K562 (cell line): ENCODE measurements at regions not wholly inside any gene's neighbourhood (a gene's known extent, or its start where the extent isn't known, plus 50 kb on each side); places are given as distances from the start of the nearest gene placed in this dataset.

Experiments
- ATAC-seq: fragments of 200-7000 bp; cut with Tn5 transposase; 3 replicates; pipeline ENCODE4 v1.9.1; 2020; ENCODE audit warnings: moderate library complexity
- BruUV-seq: library from RNA; stranded (reverse); fragments of 400-500 nt; replicated peaks from 2 replicates; lab custom pipeline; 2021; lab: Mats Ljungman, UMichigan
- CTCF ChIA-PET: fragments of 300-600 bp; formaldehyde crosslinking; extraction: SDS; loops from one replicate; lab custom pipeline; 2021; ENCODE audit warnings: low intra/inter-chr PET ratio; lab: Yijun Ruan, JAX
- POLR2A ChIA-PET: fragments of 300-600, 350-650 bp; sonication (Branson Sonifier 250); formaldehyde crosslinking; extraction: SDS; loops from one replicate; lab custom pipeline; 2021; ENCODE audit warnings: antibody characterized with exemption, inconsistent platforms; lab: Yijun Ruan, JAX
- DNase-seq, 4 experiments: peaks; one replicate each; pipeline versions ENCODE4 v3.0.0 to v3.0.0-alpha.2; 2011 to 2018; ENCODE audit warnings: low spot score in 3 of 4, mixed read lengths in 3 of 4; ENCODE audit errors: extremely low read depth in 1 of 4
- FAIRE-seq: peaks from 2 replicates; lab custom pipeline; 2011; peaks lifted over from hg19 to GRCh38; lab: Jason Lieb, UNC
- H2AFZ ChIP-seq: 2 replicates; pipeline ENCODE4 v1.6.0; 2011; ENCODE audit warnings: low read depth, low read length, control low read depth, inconsistent platforms
- H3K27ac ChIP-seq: fragments of 200-600 bp; 3 replicates; pipeline ENCODE4 v1.8.0; 2011; ENCODE audit warnings: low read depth, mild to moderate bottlenecking, control low read depth, inconsistent platforms, low read length, moderate library complexity, mixed read lengths; ENCODE audit errors: extremely low read depth
- H3K27me3 ChIP-seq, 2 experiments: fragments of 300-600 bp in 1 of 2; 2 replicates in 1 of 2; 3 replicates in 1 of 2; pipeline versions ENCODE4 v1.6.0 to v1.8.0; 2011; ENCODE audit warnings: inconsistent platforms in 2 of 2, low read length in 2 of 2, mild to moderate bottlenecking in 1 of 2, mixed read lengths in 1 of 2, moderate library complexity in 1 of 2; ENCODE audit not compliant: control insufficient read depth in 2 of 2, insufficient read depth in 2 of 2
- H3K36me3 ChIP-seq: fragments of 300-600 bp; 3 replicates; pipeline ENCODE4 v1.8.0; 2011; ENCODE audit warnings: mild to moderate bottlenecking, low read length, inconsistent platforms; ENCODE audit not compliant: control insufficient read depth, insufficient read depth
- H3K4me1 ChIP-seq, 2 experiments: fragments of 200-600 bp in 1 of 2; replicated peaks in 1 of 2; 2 replicates in 1 of 2; 3 replicates in 1 of 2; pipeline versions ENCODE4 v1.5.1 to v1.8.0; 2011; ENCODE audit warnings: inconsistent platforms in 2 of 2, low read length in 2 of 2, mild to moderate bottlenecking in 1 of 2, mixed read lengths in 1 of 2, moderate library complexity in 1 of 2; ENCODE audit not compliant: control insufficient read depth in 2 of 2, insufficient read depth in 2 of 2
- H3K4me2 ChIP-seq: 2 replicates; pipeline ENCODE4 v1.6.1; 2011; ENCODE audit warnings: low read length, control low read depth, inconsistent platforms, mixed read lengths; ENCODE audit not compliant: insufficient read depth
- H3K4me3 ChIP-seq: fragments of 200-600 bp; sonication (generic), shearing (Covaris generic); 2 replicates; pipeline ENCODE4 v1.5.1; 2016; ENCODE audit warnings: control low read depth, inconsistent platforms
- H3K79me2 ChIP-seq: fragments of 200-600 bp; 3 replicates; pipeline ENCODE4 v1.8.0; 2011; ENCODE audit warnings: low read length, inconsistent platforms; ENCODE audit not compliant: control insufficient read depth, insufficient read depth
- H3K9ac ChIP-seq, 2 experiments: 2 replicates each; pipeline versions ENCODE4 v1.6.0 to v1.6.1; 2011; ENCODE audit warnings: low read depth in 2 of 2, low read length in 2 of 2, control low read depth in 1 of 2, inconsistent platforms in 1 of 2, mild to moderate bottlenecking in 1 of 2, mixed read lengths in 1 of 2; ENCODE audit not compliant: insufficient read depth in 1 of 2
- H3K9me1 ChIP-seq: one replicate; pipeline ENCODE4 v1.6.0; 2011; ENCODE audit warnings: inconsistent platforms, mild to moderate bottlenecking, low read length, moderate library complexity; ENCODE audit not compliant: control insufficient read depth, insufficient read depth
- H3K9me3 ChIP-seq: replicated peaks from 2 replicates; pipeline ENCODE4 v1.5.1; 2011; ENCODE audit warnings: low read depth, low read length, inconsistent platforms; ENCODE audit not compliant: control insufficient read depth, insufficient read depth
- H4K20me1 ChIP-seq: replicated peaks from 2 replicates; pipeline ENCODE4 v1.6.1; 2011; ENCODE audit warnings: low read length, inconsistent platforms, mixed read lengths; ENCODE audit not compliant: control insufficient read depth, insufficient read depth
- CCNT2 ChIP-seq: IDR thresholded peaks from 2 replicates; pipeline ENCODE4 v1.6.1; 2011; ENCODE audit warnings: borderline replicate concordance, low read depth, mild to moderate bottlenecking, moderate library complexity, mixed read lengths, low read length; ENCODE audit not compliant: insufficient read length; ENCODE audit errors: extremely low read depth
- PHF20 ChIP-seq: fragments of 450-650 bp; IDR thresholded peaks from 2 replicates; pipeline ENCODE4 v1.6.1; 2018; ENCODE audit not compliant: partially characterized antibody
- PKNOX1 ChIP-seq: fragments of 450-650 bp; IDR thresholded peaks from 2 replicates; pipeline ENCODE4 v1.6.1; 2016
- SMARCB1 ChIP-seq: IDR thresholded peaks from 2 replicates; pipeline ENCODE4 v1.6.1; 2011; ENCODE audit warnings: improper control_type of control experiment, low read depth; ENCODE audit not compliant: insufficient read length
- ZBTB8A ChIP-seq: fragments of 450-650 bp; IDR thresholded peaks from 2 replicates; pipeline ENCODE4 v1.6.1; 2018; ENCODE audit warnings: mild to moderate bottlenecking, moderate library complexity; ENCODE audit not compliant: partially characterized antibody
- ZNF3 ChIP-seq: fragments of 250-450 bp; sonication (Bioruptor Pico); IDR thresholded peaks from 2 replicates; pipeline ENCODE4 v1.5.0; 2021; ENCODE audit warnings: mild to moderate bottlenecking, moderate library complexity
- ZNF609 ChIP-seq: sonication (generic); formaldehyde crosslinking; IDR thresholded peaks from 2 replicates; pipeline ENCODE4 v1.8.1; 2023; ENCODE audit warnings: missing genetic modification reagents, mild to moderate bottlenecking, borderline replicate concordance
- WGBS: fragments of 100-300 bp; shearing (Covaris generic); methylation state at CpG from one replicate; pipeline ENCODE4 v1.1.6; 2016; ENCODE audit warnings: low coverage, mixed read lengths; ENCODE audit not compliant: insufficient coverage; ENCODE audit errors: missing lambda C conversion rate; 5-methylcytosine and 5-hydroxymethylcytosine counted together
- in situ Hi-C: fragments of 300-500 bp; cut with MboI; formaldehyde crosslinking; loops from 4 replicates; pipeline ENCODE4 v1.15.0; 2018; ENCODE audit warnings: inconsistent platforms, mixed read lengths
- intact Hi-C: fragments of 100-400 bp; cut with micrococcal nuclease; formaldehyde crosslinking; loops from 2 replicates; pipeline ENCODE4 v1.14.2; 2022
- TF ChIP-seq, protein P1 (sequence below): fragments of 450-650 bp; formaldehyde crosslinking; conservative IDR thresholded peaks from 2 replicates; pipeline ENCODE4 v1.4.0; 2022; ENCODE audit warnings: mild to moderate bottlenecking, missing genetic modification characterization

DNA sequence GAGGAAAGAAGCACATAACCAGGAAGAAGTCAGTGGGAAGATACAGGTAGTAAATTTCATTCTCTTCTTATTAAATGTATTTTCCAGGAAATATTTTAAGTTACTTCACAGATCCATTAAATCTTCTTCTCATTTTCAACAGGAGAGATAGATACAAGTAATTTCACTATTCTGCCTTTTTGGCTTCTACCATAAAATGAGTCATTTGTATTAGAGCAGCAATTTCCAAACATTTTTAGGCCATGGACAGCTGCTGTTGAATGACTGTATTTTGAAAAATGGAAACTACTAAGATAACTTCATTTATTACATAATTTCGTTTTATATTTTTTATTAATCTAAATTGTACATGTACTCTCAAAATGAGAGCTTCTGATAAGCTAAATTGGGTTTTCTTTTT, 809.6 kb upstream of the API5 start:
- peaks cover 3% of the 10 kb centered on the region; the same call in 1 of the 2 replicates for H3K9me3 ChIP-seq
- CTCF ChIA-PET: no interaction called here
- no peak for ATAC-seq
- H2AFZ ChIP-seq: no peak overlapping the region
- no peaks in the 10 kb centered on the region for H3K27me3 ChIP-seq
- FAIRE-seq: no peak
- WGBS: 0% methylated on average over 1 of the region's 1 CpG
- DNase-seq: no peak
- POLR2A ChIA-PET: no interaction called here
- no peaks in the 10 kb centered on the region for H3K36me3 ChIP-seq
- BruUV-seq: no TSS peak
- H4K20me1 ChIP-seq: no peaks in the 10 kb centered on the region
- H3K9me1 ChIP-seq: no peaks in the 10 kb centered on the region
- no peaks in the 10 kb centered on the region for H3K79me2 ChIP-seq
- in situ Hi-C loops: no loop called here
- H3K4me1 ChIP-seq: no peaks in the 10 kb centered on the region
- H3K4me2 ChIP-seq: no peak overlapping the region
- no peak overlapping the region for H3K27ac ChIP-seq
- no peak overlapping the region for H3K4me3 ChIP-seq
- intact Hi-C loops: no loop called here
- H3K9ac ChIP-seq: no peak overlapping the region
- no peak for TF ChIP-seq ZNF609 (CRISPR knock-in tag)
- TF ChIP-seq PHF20: no peak
- TF ChIP-seq, protein P1, sequence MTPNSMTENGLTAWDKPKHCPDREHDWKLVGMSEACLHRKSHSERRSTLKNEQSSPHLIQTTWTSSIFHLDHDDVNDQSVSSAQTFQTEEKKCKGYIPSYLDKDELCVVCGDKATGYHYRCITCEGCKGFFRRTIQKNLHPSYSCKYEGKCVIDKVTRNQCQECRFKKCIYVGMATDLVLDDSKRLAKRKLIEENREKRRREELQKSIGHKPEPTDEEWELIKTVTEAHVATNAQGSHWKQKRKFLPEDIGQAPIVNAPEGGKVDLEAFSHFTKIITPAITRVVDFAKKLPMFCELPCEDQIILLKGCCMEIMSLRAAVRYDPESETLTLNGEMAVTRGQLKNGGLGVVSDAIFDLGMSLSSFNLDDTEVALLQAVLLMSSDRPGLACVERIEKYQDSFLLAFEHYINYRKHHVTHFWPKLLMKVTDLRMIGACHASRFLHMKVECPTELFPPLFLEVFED: no peak
- TF ChIP-seq CCNT2: no peak
- no peak for TF ChIP-seq PKNOX1
- no peak for TF ChIP-seq ZBTB8A
- TF ChIP-seq ZNF3 (CRISPR knock-in tag): no peak
- TF ChIP-seq SMARCB1: no peak
